Effector memory CD8-positive, alpha-beta T cell (primary cell): ENCODE measurements at regions not wholly inside any gene's neighbourhood (a gene's known extent, or its start where the extent isn't known, plus 50 kb on each side); places are given as distances from the start of the nearest gene placed in this dataset.

Experiments
- ATAC-seq: fragments of 150-1000 bp; cut with Tn5 transposase; replicated peaks from 2 replicates; pipeline ENCODE4 v1.10.0; 2021; ENCODE audit warnings: mild to moderate bottlenecking, moderate library complexity
- DNase-seq, 3 experiments: peaks; one replicate each; pipeline ENCODE4 v3.0.0; 2021
- H3K27ac Mint-ChIP-seq, 2 donors: one replicate each; pipeline ENCODE4 v1.8.0; 2022; ENCODE audit warnings: mild to moderate bottlenecking in 2 of 2, mixed read lengths in 2 of 2, moderate library complexity in 2 of 2
- H3K27me3 Mint-ChIP-seq, 2 donors: one replicate each; pipeline ENCODE4 v1.8.0; 2022; ENCODE audit warnings: mixed read lengths in 2 of 2
- H3K36me3 Mint-ChIP-seq: one replicate; pipeline ENCODE4 v1.8.0; 2022; ENCODE audit warnings: mild to moderate bottlenecking, moderate library complexity, mixed read lengths; ENCODE audit not compliant: insufficient read depth
- H3K4me1 Mint-ChIP-seq, 2 donors: one replicate each; pipeline ENCODE4 v1.8.0; 2022; ENCODE audit warnings: low read depth in 2 of 2, mixed read lengths in 2 of 2
- H3K4me3 Mint-ChIP-seq, 2 donors: one replicate each; pipeline ENCODE4 v1.8.0; 2022; ENCODE audit warnings: mild to moderate bottlenecking in 2 of 2, mixed read lengths in 2 of 2, moderate library complexity in 2 of 2
- H3K9me3 Mint-ChIP-seq, 2 donors: one replicate each; pipeline ENCODE4 v1.8.0; 2022; ENCODE audit warnings: mixed read lengths in 2 of 2

DNA sequence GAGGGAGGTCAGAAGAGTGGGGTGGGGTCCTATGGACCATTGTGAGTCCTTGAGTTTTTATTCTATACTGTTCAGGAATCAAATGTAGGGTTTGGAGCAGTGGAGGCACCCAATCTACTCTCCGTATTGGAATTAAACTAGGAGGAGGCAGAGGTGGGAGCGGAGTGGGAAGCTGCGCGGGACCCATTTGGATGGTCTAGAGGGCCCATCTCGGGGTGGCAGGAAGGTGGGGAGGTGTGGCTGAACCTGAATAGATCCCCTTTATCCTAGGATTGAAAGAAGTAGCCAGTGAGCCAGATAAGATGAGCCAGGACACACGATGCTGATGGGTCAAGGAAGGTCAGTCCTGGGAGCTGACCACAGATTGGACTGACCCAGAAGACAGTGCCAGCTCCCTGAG is 325.8 kb downstream of the AJAP1 start:
- Mint-ChIP-seq H3K36me3 (peaks cover 4% of the 10 kb centered on the region), H3K27me3 (peaks cover 20 to 60% of the 10 kb centered on the region in 2 donors), H3K9me3 (no peaks in the 10 kb centered on the region), H3K4me1 (peaks cover 0 to 4% of the 10 kb centered on the region in 2 donors), H3K4me3 (no peak overlapping the region), H3K27ac (no peak overlapping the region)
- ATAC-seq = no peak
- DNase-seq = no peak

DNA sequence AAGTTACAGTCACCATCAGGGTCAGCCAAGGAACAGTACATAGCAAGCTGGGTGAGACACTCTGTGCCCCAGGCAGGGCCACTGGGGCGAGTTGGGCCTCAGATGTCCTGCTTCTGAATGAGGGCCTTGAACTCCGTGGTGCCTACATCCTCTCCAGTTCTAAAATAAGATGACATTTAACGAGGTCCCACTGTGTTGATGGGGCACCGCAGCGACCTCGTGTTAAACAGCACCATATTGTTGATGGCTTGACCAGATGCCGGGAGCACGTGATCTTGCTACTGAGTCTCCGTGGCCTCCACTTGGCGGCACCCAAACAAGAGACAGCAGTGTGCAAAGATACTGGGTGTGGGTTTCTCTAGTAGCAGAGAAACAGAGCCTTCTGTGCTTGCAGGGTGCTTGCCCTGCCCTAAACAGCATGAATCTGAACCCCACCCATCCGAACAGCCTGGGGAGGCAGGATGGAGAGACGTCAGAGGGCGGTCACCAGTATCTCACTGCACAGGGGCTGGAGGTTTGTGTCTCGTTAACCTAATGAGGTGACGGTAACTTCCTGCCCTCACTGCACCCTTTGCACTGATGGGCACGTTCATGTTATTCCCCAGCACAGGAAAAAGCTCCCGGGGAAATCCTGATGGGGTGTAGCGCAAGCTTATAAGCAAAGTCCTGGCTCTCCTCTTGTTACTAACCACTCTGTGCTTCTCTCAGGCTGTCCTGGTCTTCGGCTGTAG is 324.4 kb downstream of the AJAP1 start:
- Mint-ChIP-seq H3K36me3 (peaks cover 4% of the 10 kb centered on the region), H3K27me3 (peaks cover 23 to 46% of the 10 kb centered on the region in 2 donors), H3K9me3 (no peaks in the 10 kb centered on the region), H3K4me1 (peaks cover 0 to 4% of the 10 kb centered on the region in 2 donors), H3K27ac (no peak overlapping the region), H3K4me3 (no peak overlapping the region)
- ATAC-seq (no peak), DNase-seq (no peak)

DNA sequence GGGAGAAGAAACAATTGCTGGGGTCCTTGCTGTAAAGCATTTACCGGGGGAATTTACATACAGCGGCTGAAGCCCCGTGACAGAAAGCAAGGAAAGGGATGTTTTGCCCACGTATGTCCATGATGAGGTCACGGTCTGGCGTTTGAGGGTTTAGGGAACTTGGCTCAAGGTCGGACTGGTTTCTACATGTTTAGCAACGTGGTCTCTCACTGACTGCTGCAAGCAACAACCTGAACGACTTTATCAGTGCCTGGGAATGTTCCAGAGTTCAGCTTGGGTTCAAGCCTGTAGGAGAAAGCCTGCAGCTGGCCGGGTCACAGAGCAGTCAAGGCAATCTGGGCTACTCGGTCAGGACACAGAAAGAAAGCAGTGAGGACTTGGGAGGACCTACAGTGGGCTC is 323.3 kb downstream of the AJAP1 start:
- peaks cover 0 to 4% of the 10 kb centered on the region in 2 donors for H3K4me1 Mint-ChIP-seq
- no peak for DNase-seq
- H3K9me3 Mint-ChIP-seq = no peaks in the 10 kb centered on the region
- no peak overlapping the region for H3K27ac Mint-ChIP-seq
- H3K4me3 Mint-ChIP-seq = no peak overlapping the region
- ATAC-seq = no peak
- peaks cover 4% of the 10 kb centered on the region for H3K36me3 Mint-ChIP-seq
- peaks cover 19 to 41% of the 10 kb centered on the region in 2 donors for H3K27me3 Mint-ChIP-seq

DNA sequence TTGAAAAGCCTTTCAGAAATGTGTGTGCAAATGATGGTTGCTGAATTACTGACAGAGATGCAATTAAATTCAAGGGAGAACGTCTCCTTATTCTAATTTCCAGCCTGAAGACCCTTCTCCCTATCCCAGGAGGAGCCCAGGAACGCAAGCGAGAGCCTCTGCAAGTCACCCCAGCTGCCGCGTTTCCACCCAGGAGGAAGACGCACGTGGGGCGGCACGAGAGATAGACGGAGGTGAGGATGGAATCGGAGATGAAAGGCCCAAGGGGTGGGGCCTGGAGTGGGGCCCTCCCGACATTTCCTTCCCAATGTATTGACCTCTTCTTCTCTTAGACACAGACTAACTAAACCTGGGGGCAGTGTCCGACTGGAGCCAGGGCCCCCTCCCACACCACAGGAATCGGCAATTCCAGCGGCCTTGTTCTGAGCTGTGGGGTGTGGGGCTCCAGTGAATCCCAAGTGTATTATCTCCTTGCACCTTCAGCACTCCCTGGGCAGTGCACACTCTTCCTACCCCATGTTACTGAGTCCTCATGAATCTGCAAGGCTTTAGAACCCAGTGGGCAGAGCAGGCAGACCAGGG is 322.5 kb downstream of the AJAP1 start:
- ATAC-seq = no peak

DNA sequence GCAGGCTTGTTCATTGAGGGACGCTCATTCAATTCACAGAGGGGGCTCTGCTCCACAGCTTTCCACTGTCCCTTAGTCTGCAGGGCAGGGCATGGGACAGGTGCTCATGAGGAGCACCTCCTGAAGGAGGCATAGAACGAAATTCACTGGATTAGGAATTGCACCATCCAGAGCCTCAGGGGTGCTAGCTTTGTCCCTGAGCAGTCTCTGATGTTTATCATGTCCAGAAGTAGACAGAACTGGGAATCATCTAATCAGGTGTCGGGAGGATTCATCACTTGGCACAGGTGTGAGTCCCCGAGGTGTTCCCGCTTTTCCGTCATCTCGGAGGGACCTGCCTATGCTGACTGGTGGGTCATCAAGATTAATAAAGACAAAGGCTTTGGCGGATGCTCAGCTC is 321.4 kb downstream of the AJAP1 start:
- DNase-seq = no peak
- peaks cover 19 to 41% of the 10 kb centered on the region in 2 donors for H3K27me3 Mint-ChIP-seq
- peaks cover 0 to 2% of the 10 kb centered on the region in 2 donors for H3K4me1 Mint-ChIP-seq
- H3K9me3 Mint-ChIP-seq = no peaks in the 10 kb centered on the region
- ATAC-seq = no peak
- H3K4me3 Mint-ChIP-seq = no peak overlapping the region
- H3K36me3 Mint-ChIP-seq = peaks cover 4% of the 10 kb centered on the region
- no peak overlapping the region for H3K27ac Mint-ChIP-seq

More for the DNA sequence above, 322.5 kb downstream of the AJAP1 start:
- Mint-ChIP-seq H3K27ac (no peak overlapping the region), H3K36me3 (peaks cover 4% of the 10 kb centered on the region), H3K4me1 (peaks cover 0 to 4% of the 10 kb centered on the region in 2 donors), H3K9me3 (no peaks in the 10 kb centered on the region), H3K27me3 (peaks cover 19 to 41% of the 10 kb centered on the region in 2 donors), H3K4me3 (no peak overlapping the region)
- no peak for DNase-seq

DNA sequence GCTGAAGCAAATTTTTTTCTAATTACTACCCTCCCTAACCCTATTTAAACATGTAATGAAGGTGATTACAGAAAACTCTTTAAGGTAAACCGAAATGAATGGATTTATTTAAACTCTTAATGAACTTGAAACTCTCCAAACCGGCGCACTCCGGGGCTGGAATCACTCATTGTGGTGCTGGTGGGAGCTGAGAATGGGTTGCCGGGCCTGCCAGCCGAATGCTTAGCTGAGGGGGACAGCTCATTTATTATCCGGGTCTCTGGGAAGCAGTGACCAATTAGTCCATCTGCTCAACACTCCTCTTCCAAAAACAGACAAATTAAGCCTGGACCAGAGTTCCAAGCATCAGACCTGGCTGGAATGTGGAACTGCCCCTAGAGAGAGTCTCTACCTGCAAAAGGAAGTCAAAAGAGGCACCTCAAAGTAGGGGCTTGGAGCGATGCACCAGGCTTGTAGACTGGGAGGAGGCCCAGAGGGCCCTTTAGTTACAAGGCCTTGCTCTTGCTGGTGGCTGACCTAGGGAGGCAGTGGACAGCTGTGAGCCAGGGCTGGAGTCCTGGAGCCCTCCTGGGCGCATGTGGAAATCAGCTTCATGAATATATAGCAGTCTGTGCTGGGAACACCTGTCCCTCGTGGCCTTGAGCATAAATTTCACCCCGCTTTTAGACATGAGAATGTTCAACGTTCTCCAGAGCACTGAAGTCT is 320.7 kb downstream of the AJAP1 start:
- H3K4me1 Mint-ChIP-seq = no peaks in the 10 kb centered on the region
- ATAC-seq (no peak), DNase-seq (no peak)
- H3K27ac Mint-ChIP-seq = no peak overlapping the region
- peaks cover 19 to 39% of the 10 kb centered on the region in 2 donors for H3K27me3 Mint-ChIP-seq
- H3K4me3 Mint-ChIP-seq = no peak overlapping the region
- peaks cover 4% of the 10 kb centered on the region for H3K36me3 Mint-ChIP-seq
- H3K9me3 Mint-ChIP-seq = no peaks in the 10 kb centered on the region

DNA sequence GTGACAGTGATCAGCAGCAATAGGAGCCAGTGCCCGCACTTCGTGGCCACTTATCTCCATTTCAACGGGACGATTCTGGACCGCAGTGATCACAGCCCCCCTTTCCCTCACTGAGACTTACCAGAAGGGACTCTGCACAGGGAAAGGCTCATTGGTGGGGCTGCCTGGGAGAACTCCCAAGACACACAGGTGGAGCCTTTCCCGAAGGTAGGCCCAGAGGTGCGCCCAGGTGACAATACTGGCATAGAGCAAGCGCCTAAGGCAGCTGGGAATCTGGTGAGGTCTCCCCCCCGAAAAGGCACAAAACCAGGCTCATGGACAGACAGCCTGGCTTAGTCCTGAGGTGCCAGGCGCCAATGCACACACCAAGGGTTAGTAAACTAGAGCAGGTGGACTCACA is 318.9 kb downstream of the AJAP1 start:
- DNase-seq (no peak), ATAC-seq (no peak)
- Mint-ChIP-seq H3K27me3 (peaks cover 19 to 26% of the 10 kb centered on the region in 2 donors), H3K27ac (no peak overlapping the region), H3K9me3 (no peaks in the 10 kb centered on the region), H3K36me3 (no peaks in the 10 kb centered on the region), H3K4me3 (no peak overlapping the region), H3K4me1 (no peaks in the 10 kb centered on the region)

DNA sequence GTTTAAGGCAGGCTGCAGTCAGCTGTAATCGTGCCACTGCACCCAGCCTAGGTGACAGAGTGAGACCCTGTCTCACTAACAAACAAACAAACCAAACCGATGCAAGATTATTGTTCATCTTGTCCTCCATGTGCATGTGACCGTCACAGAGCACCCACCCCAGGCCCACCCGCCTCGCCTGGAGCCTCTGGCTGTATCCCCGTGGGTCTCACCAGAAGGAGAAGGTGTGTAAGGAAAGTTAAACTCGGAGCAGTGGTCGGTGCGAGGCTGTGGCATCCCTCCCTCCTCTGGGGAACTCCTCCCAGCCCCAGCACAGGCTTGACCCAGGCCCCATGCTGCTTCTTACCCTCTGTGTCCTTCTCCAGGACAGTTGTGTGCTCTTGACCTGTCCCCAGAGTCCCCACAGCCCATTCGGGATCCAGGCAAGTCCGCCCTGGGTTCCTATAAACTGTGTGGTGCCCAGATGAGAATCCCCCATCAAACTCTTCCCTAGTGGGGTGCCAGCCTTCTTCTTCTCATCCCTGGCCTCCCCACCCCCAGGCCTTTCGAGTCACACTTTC is 318.4 kb downstream of the AJAP1 start:
- Mint-ChIP-seq H3K27me3 (peaks cover 19 to 26% of the 10 kb centered on the region in 2 donors), H3K4me3 (no peak overlapping the region), H3K36me3 (no peaks in the 10 kb centered on the region), H3K4me1 (no peaks in the 10 kb centered on the region), H3K27ac (no peak overlapping the region), H3K9me3 (no peaks in the 10 kb centered on the region)
- ATAC-seq = no peak
- DNase-seq = no peak

DNA sequence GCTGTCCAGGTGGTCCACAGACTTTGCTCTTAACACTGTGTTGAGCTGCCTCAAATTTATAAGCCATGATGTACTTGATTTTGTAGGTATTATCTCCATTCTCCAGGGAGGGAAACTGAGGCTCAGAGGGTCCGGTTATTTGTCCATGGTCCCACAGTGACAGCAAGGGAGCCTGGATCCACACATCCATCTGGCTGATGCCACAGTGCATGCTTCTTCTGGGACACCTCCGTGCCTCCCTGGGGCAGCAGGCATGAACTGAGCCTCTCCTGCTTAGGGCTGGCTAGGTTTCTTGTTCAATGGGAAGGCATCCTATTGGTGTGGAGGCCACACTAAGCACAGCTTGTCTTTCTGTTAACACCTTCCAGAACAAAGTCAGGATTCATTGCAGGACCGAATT is 317.3 kb downstream of the AJAP1 start:
- no peak for DNase-seq
- H3K4me3 Mint-ChIP-seq = no peak overlapping the region
- no peak overlapping the region for H3K27ac Mint-ChIP-seq
- H3K36me3 Mint-ChIP-seq = no peaks in the 10 kb centered on the region
- no peaks in the 10 kb centered on the region for H3K9me3 Mint-ChIP-seq
- H3K27me3 Mint-ChIP-seq = peaks cover 23 to 28% of the 10 kb centered on the region in 2 donors
- no peaks in the 10 kb centered on the region for H3K4me1 Mint-ChIP-seq
- no peak for ATAC-seq

DNA sequence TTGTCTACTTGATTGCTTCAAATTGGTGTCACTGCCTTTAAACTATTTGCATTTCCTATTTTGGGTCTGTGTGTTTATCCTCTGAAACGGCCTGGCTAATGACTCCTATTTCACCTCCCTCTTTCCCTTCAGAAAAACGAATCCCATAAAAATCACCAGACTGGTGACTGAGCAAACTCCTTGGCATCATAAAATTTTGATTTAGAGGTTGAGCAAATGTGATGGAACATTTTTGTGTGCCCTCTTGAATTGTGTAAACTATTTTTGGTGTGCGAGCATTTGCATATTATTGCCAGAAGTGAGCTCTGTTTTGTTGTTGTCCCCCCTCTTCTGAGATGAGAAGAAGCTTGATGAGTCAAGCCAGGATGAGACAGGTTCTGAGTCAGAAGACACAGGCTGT is 316.1 kb downstream of the AJAP1 start:
- Mint-ChIP-seq H3K27me3 (peaks cover 15 to 21% of the 10 kb centered on the region in 2 donors), H3K27ac (no peak overlapping the region), H3K4me1 (no peaks in the 10 kb centered on the region), H3K4me3 (no peak overlapping the region), H3K9me3 (no peaks in the 10 kb centered on the region), H3K36me3 (no peaks in the 10 kb centered on the region)
- DNase-seq (no peak), ATAC-seq (no peak)

DNA sequence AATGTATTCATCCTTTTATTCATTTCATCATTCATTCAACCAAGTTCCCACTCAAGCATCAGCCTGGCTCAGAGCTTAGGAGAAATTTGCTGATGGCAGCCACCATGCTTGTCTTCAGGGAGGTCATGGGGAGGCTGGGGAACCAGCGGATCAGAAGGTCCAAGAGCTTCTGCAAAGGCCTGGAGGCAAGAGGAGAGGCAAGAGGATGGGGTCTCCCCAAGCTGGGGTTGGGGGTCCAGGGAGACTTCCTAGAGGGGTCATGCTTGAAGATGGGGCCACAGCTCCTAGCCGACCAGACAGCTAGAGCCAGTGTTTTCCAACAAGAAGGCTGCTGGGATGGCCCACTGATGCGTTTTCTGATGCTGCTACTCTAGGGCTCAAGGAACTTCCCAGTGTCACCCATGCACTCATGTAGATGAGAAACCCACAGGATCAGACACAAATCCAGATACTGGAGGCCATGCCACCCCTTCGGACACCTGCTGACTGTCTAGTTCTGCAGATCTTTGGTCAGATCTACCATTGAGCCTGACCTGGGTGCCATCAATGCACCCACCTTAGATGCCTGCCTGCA is 315.2 kb downstream of the AJAP1 start:
- no peak for ATAC-seq
- Mint-ChIP-seq H3K27ac (no peak overlapping the region), H3K36me3 (no peaks in the 10 kb centered on the region), H3K27me3 (peaks cover 15 to 21% of the 10 kb centered on the region in 2 donors), H3K4me1 (no peaks in the 10 kb centered on the region), H3K9me3 (no peaks in the 10 kb centered on the region), H3K4me3 (no peak overlapping the region)
- DNase-seq = no peak

DNA sequence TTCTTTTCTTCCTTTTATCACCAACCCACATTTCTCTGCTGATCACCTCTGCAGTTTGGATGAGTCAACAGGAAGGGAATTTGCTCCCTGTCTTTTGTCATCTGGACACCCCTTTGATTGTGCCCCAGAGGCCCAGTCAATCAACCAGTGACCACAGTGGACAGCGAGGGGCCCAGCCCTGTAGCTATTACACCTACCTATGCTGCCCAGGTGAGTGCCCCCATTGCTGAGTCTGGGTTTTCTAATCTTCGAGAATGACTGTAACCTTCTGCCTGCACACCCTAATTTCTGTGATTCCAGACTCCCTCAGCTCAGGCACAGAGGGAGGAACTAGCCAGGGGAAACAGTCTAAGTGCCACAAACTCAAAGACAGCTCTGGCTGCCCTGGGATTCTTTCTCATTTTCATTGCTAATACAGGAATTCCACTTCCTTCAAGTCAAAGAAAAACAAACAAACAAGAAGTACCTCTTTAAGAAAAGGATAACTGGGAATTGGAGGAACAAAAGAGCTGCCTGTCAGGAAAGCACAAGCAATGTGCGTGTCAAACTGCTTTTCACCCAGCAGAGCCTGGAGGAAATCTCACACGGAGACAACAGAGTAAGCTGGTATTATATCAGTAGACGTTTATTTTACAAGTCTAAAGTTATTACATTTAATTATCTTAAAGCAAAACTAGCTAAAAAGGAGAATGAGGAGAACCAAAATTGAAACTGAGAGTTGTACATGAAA is 311.1 kb downstream of the AJAP1 start:
- Mint-ChIP-seq H3K9me3 (no peaks in the 10 kb centered on the region), H3K36me3 (no peaks in the 10 kb centered on the region), H3K27me3 (peaks cover 27 to 39% of the 10 kb centered on the region in 2 donors), H3K27ac (no peak overlapping the region), H3K4me3 (no peak overlapping the region), H3K4me1 (no peaks in the 10 kb centered on the region)
- ATAC-seq = no peak
- no peak for DNase-seq
